NCI-H446 (cell line): ENCODE measurements at regions not wholly inside any gene's neighbourhood (a gene's known extent, or its start where the extent isn't known, plus 50 kb on each side); places are given as distances from the start of the nearest gene placed in this dataset.

Experiments
- DNase-seq, 2 experiments: peaks; one replicate each; lab custom pipeline; 2025; lab: John Stamatoyannopoulos, UW

DNA sequence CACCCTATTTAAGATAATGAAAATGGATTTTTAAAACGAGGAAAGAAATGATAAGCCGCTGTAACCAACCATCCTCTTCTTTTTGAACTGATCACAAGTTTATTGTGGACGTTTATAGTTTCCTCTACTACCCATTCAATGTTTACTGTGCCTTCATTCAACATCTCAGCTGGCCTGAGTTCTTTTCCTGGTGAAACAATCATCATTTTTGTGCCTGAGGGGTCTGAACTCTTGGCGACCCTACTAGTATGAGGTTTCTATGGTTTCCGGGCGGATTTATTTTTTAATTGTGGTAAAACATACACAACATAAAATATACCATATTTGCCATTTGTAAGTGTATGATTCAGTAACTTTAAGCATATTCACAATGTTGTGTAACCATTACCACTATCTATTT is 100.7 kb downstream of the SPRY1 start:
- no peak for DNase-seq

DNA sequence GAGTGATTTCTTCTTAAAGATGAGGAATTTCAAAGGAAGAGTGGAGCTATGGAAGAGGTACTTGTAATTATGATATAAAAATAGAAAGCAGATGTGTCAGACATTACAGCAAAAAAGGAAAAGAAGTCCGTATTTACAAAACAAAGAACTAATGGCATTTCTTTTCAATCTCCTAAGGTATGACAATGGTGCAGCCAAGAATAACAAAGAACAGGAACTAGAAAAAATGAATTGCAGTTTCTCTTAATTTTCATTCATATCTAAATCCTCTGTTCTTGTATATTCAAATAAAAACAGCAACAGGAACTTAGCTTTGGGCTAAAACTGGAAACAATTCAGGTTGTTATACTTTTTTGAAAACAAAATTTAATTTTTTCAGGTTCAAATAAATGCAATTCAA is 105.1 kb downstream of the SPRY1 start:
- no peak for DNase-seq

DNA sequence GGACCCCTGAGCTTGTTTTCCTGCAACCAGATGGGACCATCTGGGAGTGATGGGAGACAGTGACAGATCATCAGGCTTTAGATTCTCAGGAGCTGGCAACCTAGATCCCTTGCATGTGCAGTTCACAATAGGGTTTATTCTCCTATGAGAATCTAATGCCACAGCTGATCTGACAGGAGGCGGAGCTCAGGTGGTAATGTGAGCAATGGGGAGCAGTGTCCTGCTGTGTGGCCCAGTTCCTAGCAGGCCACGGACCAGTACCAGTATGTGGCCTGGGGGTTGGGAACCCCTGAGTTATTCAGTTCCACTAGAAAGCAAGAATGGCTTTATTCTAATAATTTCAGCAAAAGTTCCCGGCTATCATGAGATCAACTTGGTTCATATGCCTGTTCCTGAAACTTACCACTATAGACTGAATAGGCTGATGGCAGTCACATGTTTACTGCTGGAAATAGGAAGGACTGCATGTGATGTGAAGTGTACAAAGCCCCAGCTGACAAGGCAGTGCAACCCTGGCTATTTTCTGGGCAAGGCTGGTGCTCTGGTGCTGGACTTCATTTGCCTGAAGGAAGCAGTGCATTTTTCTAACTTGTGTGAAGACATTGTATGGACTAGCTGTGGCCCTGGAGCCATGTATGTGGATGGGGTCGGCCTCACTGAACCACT is 107.2 kb downstream of the SPRY1 start:
- DNase-seq, result no peak

DNA sequence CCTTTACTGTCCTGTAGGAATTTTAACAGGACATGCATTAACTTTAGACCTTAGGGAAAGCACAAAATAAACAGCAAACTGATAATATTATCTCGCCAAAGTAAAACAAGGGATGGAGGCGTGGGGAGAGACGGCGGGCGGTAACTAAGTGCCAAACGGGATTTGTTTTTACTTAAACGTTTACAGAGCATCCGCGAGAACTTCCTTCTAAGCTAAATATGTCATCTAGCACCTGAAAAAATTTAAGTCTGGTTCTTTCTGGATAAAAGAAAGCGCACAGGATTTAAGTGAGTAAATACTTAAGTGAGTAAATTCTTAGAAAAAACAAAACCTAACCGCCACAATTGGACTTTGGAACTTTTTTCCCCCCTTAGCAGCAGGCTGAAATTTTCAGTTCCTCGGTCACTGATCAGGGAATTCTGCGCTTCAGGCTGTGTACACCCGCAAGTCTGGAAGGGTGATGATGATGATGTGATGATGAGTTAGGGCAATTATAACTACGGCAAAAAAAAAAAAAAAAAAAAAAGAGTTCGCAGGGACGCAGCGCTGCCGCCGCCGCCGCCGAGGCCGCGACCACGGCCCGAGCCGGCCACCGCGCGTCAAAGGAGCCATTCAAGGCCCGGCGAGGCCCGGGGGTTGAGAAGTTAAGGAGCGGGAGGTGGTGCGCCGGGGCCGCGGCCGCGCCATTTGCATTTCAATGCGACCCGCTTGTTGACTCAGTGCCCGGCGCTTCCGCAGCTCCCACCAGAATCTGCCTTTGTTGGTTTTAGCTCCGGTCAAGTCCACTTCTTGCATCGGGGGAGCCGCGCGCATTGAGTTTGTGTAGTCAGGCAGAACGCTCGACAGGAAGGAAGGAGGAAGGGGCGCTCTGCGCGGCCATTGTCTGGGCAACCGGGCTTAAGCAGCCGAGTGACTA is 108.8 kb downstream of the SPRY1 start:
- no peak for DNase-seq

DNA sequence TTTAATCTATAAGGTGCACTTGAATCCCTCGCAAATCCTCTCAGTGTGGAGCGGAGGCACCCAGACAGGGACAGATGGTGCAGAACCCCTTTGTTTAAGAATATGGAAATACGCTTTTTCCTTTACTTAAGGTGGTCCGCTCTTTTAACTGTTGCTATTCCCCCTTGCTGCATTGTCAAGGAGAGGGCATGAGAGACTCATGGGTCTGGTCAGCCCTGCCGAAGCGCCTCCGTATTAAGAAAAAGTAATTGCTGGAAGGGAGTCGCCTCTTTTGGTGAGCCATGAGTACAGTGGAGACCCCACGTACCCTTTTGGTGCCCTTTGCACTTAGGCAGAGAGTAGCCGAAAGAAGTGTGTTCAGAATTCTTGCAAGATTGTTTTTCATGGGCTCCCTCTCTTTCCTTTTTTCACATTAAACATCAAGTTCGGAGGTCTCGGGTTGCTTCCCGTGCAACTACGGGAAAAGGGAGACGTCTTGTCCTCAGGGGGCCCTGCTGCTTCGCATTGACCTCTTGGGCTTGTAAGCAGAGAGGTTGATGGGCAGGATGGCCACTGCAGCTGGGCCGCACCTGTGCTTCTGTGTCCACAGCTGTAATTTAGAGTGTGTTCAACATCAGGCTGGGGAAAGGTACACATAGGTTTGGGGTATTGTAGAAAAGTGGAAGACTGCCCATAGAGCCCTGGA is 109.6 kb downstream of the SPRY1 start:
- no peak for DNase-seq

DNA sequence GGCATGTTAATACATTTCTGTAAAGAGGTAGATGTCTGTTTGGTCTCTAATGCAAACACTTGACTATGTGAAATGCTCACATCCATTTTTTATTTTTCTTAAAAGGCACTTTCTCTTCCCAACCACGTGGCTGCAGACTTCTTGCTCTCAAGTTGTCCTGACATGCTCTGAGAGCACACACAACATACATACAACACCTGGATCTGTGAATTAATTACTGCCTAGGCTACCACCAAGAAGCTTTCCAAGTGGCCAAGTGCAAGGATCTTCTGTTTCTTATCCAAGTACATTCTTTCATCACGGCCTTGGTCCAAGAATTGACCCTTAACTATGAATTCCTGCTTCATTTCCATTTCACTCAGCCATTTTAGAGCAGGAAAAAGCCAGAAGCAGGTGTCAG is 110.8 kb downstream of the SPRY1 start:
- no peak for DNase-seq

DNA sequence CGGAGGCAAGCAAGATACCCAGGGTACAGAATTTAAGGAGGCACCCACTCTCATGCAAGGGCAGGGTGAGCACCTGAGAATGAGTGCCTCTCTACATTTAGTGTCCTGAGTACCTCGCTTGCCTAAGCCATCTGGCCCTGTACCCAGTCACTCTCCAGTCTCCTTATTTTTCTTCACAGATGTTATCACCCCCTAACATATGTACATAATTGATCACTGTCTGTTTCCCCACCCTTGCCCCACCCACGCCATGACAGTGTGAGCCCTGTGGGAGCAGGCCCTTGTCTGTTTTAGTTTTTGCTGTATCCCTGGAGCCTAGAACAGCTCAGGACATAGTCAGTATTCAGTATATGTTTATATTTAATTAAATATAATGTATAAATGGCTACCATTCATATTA is 113.6 kb downstream of the SPRY1 start:
- no peak for DNase-seq

DNA sequence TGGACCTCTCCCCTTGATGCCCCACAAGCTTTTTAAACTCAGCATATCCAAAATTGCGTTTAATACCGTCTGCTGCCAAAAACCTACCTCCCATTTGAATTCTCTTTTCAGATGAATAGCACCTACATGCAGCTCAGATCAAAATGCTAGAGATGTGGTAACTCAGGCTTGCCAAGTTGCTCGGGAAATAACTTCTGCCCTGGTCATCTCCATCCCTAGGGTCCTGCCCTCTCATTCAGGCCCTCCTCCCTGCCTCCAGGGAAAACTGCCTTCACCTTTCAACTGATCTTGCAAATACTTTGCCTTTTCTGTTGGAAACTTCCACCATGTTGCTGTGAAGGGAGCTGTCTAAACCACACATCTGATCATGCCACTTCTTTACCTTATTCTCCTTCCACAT is 114.1 kb downstream of the SPRY1 start:
- no peak for DNase-seq

DNA sequence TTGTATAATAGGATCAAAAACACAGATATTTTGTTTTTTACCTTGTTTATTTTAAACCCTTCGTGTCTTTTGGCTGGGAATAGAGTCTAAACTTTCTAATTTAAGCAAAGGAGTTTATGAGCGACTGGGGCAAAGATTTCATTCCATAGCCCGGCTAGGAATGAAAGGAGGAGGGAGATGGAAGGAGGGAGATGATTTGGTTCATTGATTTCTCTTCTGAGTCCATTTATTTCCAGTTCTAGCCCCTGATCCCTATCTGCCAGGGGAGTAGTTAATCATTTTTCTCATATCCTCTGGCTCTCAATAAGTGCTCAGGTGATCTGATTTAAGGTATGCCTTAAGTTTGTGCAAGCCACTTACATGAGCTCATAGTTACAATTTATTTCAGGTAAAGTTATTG is 120.0 kb downstream of the SPRY1 start:
- DNase-seq, result no peak

DNA sequence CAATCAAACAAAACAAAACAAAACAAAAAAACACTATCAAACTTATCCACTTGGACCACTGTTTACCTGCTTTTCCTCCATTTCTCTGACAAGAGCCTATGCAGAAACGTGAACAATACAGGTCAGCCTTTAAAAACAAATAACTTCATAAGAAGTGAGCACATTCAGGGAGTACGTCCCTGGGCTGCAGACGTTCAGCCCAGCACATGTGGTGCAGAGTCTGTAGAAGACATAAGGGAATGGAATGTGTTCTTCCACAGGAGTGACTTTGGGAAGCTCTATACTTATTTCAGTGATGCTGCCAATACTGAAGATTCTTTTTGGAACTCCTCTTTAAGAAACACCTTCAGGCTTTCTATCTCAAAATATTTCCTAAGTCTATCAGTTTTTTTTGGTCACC is 120.6 kb downstream of the SPRY1 start:
- DNase-seq, result no peak

DNA sequence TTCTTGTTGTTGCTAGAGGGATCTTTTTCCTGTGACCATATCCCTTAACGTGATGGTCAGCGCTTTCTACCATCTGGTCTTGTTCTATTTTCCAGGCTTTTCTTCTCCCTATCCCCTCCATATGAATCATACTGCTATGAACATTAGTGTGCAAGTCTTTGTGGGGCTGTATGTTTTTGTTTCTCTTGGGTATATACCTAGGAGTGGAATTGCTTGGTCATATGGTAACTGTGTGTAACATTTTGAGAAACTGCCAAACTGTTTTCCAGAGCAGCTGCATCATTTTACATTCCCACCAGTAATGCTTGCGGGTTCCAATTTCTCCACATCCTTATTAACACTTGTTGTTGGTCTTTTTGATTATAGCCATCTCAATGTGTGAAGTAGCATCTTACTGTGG is 121.4 kb downstream of the SPRY1 start:
- DNase-seq, result no peak

DNA sequence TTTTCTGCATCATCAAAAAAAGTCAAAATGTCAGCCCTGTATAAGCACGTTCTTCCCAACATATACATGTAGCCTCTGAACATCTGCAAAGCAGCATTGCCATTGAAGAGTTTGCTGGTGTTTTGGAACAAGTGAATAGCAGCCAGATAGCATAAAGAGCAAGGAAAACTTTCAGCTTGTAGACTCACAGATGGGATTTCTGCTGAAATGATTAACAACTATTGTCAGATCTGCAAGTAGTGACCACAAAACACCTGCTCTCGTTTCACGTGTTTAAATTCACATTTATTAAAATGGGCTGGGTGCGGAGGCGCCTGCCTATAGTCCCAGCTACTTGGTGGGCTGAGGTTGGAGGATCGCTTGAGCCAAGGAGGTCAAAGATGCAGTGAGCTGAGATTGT is 123.7 kb downstream of the SPRY1 start:
- no peak for DNase-seq

DNA sequence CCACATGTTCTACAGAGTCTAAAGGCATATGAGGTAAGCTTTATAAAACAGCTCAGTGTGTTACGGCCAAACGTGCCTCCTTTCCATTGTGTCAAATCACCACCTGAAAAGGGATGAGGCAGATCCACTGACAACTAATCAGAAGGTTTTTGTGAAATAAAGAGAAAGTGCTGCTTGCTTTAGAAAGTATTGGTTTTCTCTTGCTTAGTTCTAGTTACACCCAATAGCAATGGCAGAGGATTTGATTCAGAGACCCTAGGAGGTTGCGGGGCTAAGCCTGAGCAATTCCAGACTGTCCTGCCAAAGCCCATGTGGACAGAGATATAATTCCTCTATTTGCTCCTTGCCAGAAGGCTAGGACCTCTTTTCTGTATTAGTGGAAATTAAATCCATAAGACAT is 125.5 kb downstream of the SPRY1 start:
- no peak for DNase-seq

DNA sequence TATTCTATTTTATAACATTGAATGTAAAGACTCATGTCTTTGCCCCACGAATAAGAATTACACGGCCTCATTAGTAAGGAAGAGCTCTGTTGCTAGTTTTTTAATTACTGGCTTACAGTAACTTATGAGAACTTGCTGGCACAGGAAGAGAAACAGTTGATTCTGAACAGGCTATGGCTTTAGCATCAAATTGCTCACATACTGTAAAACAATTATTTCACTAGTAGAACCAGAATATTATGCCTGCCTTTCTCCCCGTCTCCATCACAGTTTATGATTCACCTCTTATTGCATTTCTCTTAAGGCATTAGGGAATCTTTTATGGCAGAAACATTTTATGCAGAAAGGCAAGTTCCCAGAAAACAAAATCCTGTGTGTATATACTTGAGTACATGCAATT is 126.1 kb downstream of the SPRY1 start:
- no peak for DNase-seq

DNA sequence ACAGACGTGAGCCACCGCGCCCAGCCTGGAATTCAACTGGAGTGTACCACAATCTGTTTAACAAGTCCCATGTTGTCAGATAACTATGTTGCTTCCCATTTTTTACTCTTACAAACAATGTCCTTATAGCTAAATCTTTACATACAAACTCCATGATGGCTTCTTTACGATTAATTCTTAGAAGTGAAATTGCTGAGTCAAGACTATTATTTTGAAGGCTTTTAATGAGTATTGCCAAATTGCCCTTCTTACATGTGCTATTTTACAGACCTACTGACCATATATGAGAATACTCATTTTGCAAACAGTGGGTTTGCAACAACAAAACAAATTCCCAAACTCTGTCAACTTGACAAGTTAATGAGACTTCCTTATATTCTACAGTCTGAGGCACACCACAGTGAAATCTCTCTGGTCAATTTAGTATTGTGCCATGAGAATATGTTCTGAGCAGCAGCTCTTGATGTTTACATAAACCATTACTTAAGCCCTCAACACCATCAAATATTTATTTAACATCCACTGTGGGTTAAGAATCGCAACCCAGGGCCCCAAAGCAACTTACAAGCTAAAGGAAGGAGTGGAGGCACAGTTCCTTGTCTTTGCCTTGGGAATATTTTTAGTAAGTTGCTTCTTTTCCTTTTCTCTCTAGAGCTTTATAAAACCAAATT is 128.5 kb downstream of the SPRY1 start:
- DNase-seq, result no peak

DNA sequence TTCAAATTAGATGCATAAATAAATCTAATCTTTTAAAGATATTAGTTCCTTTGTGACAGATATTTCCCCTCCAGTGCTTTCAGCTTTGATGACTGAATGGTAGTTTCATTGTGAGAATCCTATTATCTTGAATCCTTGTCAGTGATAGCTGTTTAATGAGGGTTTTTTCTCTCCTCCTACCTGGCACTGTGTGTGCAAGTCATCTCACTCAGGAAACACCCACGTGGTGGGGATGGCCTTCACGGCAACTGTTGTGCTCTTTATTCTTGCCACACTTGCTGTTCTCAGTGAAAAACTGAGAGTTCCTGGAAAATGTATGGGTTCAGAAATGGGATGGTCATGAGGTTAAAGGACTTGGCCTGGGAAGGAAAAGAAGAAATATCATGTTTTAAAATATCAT is 129.9 kb downstream of the SPRY1 start:
- no peak for DNase-seq

DNA sequence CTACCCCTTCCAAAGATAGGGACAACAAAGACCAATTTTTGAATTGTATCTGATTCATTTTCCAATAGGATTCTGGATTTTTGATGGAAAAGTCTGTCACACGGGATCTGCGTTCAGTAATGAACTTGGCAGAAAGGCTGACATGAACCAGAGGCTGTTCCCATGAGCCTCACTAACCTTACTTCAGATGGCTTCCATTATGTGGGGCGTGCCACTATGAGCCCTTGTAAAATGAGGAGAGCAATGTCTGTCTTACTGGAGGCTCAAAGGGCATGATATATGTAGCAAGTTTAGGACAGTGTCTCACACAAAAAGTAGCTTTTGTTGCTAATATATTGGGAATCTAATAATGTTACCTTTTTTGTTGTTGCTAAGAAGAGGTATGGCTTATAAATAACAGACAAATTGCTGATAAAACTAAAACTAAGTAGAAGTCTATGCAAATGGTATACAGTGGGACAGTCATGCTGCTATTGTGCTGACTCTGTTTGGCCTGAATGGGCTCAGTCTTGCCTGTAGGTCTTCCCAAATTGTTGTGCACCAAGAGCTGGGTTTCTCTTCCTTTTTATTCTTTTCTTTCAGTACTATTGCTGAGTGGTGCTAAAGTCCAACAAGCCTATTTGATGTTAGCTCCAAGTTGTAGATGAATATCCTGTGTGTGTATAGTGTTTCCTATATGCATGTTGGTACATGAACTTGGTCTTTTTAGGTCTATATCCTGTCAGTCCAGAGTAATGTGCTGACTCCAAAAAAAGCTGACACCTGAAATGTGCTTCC is 132.1 kb downstream of the SPRY1 start:
- DNase-seq, result no peak

DNA sequence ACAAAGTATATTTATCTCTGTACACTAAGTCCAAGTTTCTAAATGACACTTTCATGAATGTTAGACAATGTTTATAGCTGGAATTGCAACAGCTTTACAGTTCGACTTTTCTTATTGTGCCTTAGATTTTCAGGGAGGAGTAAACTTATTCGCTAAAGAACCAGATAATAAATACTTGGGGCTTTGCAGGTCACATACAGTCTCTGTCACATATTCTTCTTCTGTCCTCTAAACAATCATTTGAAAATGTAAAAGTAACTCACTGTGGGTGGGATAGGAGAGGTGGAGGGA is 132.6 kb downstream of the SPRY1 start:
- no peak for DNase-seq

DNA sequence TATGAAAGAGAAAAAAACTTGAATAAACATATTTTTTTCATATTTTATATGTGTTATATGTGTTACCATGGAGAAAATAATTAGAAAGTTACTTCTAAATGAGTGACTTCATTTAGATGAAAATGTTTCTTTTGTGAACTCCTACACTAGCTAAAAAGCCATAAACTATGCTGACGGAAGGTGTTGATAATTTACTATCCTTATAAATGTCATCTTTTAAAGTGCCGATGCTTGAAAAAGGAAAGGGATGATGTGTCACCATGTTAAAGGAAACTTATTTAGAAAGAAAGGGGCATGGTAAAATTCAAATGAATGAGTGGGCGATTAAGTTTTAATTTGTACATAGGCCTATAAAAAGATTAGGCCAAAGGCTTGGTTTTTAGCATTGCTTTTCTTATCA is 133.8 kb downstream of the SPRY1 start:
- DNase-seq, result no peak

DNA sequence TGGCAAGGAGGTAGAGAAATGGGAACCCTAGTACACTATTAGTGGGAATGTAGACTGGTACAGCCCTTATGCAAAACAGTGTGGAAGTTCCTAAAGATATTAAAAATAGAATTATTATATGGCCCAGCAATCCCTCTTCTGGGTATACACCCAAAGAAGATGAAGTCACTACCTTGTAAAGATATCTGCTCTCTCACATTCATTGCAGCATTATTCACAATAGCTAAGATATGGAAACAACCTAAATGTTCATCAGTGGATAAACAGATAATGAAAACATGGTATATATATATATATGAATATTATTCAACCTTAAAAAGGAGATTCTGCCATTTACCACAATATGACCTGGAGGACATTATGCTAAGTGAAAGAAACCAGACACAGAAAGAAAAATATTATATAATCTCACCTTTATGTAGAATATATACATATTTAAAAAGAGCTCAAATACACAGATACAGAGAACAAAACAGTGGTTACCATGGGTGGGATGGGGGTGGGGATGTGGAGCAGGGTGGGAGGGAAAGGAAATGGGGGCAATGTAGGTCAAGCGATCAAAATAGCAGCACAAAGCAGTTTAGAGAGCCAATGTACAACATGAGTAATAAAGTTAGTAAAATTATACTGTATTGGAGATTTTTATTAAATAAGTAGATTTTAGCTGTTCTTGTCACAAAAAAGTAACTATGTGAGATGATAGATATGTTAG is 138.6 kb downstream of the SPRY1 start:
- no peak for DNase-seq

DNA sequence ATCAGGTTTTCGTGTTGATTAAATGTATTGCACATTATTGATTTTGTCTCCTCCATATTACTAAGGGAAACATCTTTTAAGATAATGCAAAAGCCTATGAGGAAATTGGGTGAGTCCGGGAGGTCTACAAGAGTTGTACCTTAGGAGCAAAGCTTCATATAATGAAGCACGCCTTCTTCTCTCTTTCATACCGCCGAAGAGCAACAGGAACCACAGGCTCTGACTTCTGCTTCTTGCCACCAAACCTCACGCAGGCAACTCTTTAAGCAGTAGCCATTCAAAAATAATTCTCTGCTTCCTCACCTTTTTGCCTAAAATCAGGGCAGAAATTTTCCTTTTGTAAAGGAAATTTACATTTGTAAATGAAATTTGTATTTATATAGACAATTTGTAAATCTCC is 139.6 kb downstream of the SPRY1 start:
- no peak for DNase-seq
